SK-N-SH (cell line): ENCODE measurements at regions not wholly inside any gene's neighbourhood (a gene's known extent, or its start where the extent isn't known, plus 50 kb on each side); places are given as distances from the start of the nearest gene placed in this dataset.
"Not testable (repeated sequence)": the region's sequence is repeated elsewhere in the genome, so short reads cannot be mapped to it uniquely, and the experiment has no call there.

Experiments
- CTCF ChIA-PET: fragments of 300-600, 350-600 bp; formaldehyde crosslinking; extraction: SDS; loops from one replicate; lab custom pipeline; 2021; lab: Yijun Ruan, JAX
- POLR2A ChIA-PET: fragments of 350-600 bp; sonication (Branson Sonifier 250); formaldehyde crosslinking; extraction: SDS; loops from one replicate; lab custom pipeline; 2020; ENCODE audit warnings: antibody characterized with exemption, inconsistent platforms; lab: Yijun Ruan, JAX
- DNase-seq: peaks from one replicate; pipeline ENCODE4 v3.0.0; 2012
- H2AFZ ChIP-seq: fragments of 200-600 bp; sonication (generic); 2 replicates; pipeline ENCODE4 v1.8.1; 2016; ENCODE audit warnings: antibody characterized with exemption, mild to moderate bottlenecking, low read depth
- H3F3A ChIP-seq: fragments of 200-600 bp; sonication (generic); replicated peaks from 2 replicates; pipeline ENCODE3; 2016; ENCODE audit warnings: antibody characterized with exemption, mild to moderate bottlenecking; ENCODE audit not compliant: insufficient read depth
- H3K27ac ChIP-seq, 2 experiments: fragments of 200-500 bp in 1 of 2; fragments of 200-600 bp in 1 of 2; sonication (Bioruptor generic) in 1 of 2; sonication (generic), shearing (Covaris generic) in 1 of 2; 2 replicates each; pipeline versions ENCODE4 v1.5.1 to v1.6.1; 2014 to 2016; ENCODE audit warnings: low read depth in 2 of 2, inconsistent platforms in 1 of 2, low read length in 1 of 2, mild to moderate bottlenecking in 1 of 2, mixed read lengths in 1 of 2
- H3K27me3 ChIP-seq: fragments of 200-600 bp; sonication (generic), shearing (Covaris generic); 2 replicates; pipeline ENCODE4 v1.6.1; 2016; ENCODE audit warnings: mixed run types; ENCODE audit not compliant: insufficient read depth
- H3K36me3 ChIP-seq, 2 experiments: fragments of 200-500 bp in 1 of 2; fragments of 200-600 bp in 1 of 2; sonication (Bioruptor generic) in 1 of 2; sonication (generic) in 1 of 2; replicated peaks in 1 of 2; 2 replicates each; pipeline versions ENCODE3 to v1.5.1; 2014 to 2016; ENCODE audit warnings: low read length in 1 of 2, mild to moderate bottlenecking in 1 of 2; ENCODE audit not compliant: insufficient read depth in 2 of 2, control insufficient read depth in 1 of 2
- H3K4me1 ChIP-seq, 2 experiments: fragments of 200-500 bp in 1 of 2; fragments of 200-600 bp in 1 of 2; sonication (Bioruptor generic) in 1 of 2; sonication (generic), shearing (Covaris generic) in 1 of 2; 2 replicates each; pipeline versions ENCODE4 v1.5.1 to v1.6.1; 2014 to 2016; ENCODE audit warnings: low read depth in 1 of 2, low read length in 1 of 2, mixed run types in 1 of 2; ENCODE audit not compliant: insufficient read depth in 2 of 2, control insufficient read depth in 1 of 2
- H3K4me2 ChIP-seq: fragments of 200-600 bp; sonication (generic), shearing (Covaris generic); 2 replicates; pipeline ENCODE4 v1.6.1; 2017; ENCODE audit warnings: mixed run types
- H3K4me3 ChIP-seq, 2 experiments: fragments of 200-500 bp in 1 of 2; fragments of 200-600 bp in 1 of 2; sonication (Bioruptor generic) in 1 of 2; sonication (generic), shearing (Covaris generic) in 1 of 2; 2 replicates each; pipeline versions ENCODE4 v1.5.1 to v1.8.1; 2014 to 2016; ENCODE audit warnings: low read depth in 2 of 2, inconsistent platforms in 1 of 2, low read length in 1 of 2, mild to moderate bottlenecking in 1 of 2, mixed read lengths in 1 of 2, moderate library complexity in 1 of 2
- H3K79me2 ChIP-seq: fragments of 200-600 bp; sonication (generic); 2 replicates; pipeline ENCODE4 v1.8.1; 2017; ENCODE audit warnings: mild to moderate bottlenecking; ENCODE audit not compliant: insufficient read depth
- H3K9ac ChIP-seq: fragments of 200-600 bp; sonication (generic); 2 replicates; pipeline ENCODE4 v1.6.1; 2017; ENCODE audit warnings: mixed run types
- H3K9me2 ChIP-seq: fragments of 200-600 bp; sonication (generic); 2 replicates; pipeline ENCODE4 v1.6.1; 2017; ENCODE audit warnings: mixed run types
- H3K9me3 ChIP-seq: fragments of 200-600 bp; sonication (generic); 2 replicates; pipeline ENCODE4 v1.6.1; 2017; ENCODE audit warnings: mixed run types, mild to moderate bottlenecking, moderate library complexity
- H4K20me1 ChIP-seq: fragments of 200-600 bp; sonication (generic); 2 replicates; pipeline ENCODE4 v1.6.1; 2017; ENCODE audit warnings: mild to moderate bottlenecking, mixed run types; ENCODE audit not compliant: insufficient read depth
- MAX ChIP-seq: IDR thresholded peaks from 2 replicates; pipeline ENCODE4 v1.4.0; 2012; ENCODE audit warnings: low read depth
- WGBS: methylation state at CpG from one replicate; pipeline ENCODE4 v1.1.6; 2017; ENCODE audit warnings: low lambda C conversion rate; 5-methylcytosine and 5-hydroxymethylcytosine counted together
- small RNA-seq, 7 experiments: library from RNA; depleted of rRNA; stranded (forward); fragments of <200 nt; gene quantifications; one replicate each; pipeline ENCODE3, GENCODE V24; 2012

GRCh38 chr3:125917020-125917549, 51.9 kb upstream of the ROPN1B start:
- 5% methylated on average over 3 of the region's 12 CpGs for WGBS
- CTCF ChIA-PET: interaction anchor here (0.7 kb wide), 1 partner anchor 151 kb away, joined by 3 read pairs; no protein-coding TSS in a partner anchor
- H3K27me3 ChIP-seq, H2AFZ ChIP-seq, H3K36me3 ChIP-seq, H4K20me1 ChIP-seq, H3K4me1 ChIP-seq, H3K9me3 ChIP-seq, POLR2A ChIA-PET, H3K9me2 ChIP-seq, H3K79me2 ChIP-seq, H3F3A ChIP-seq: not testable (repeated sequence)
- Histone ChIP-seq H3K27ac (peak overlapping the region; percentile 75), H3K4me3 (peak overlapping the region; percentile 54 to 75; a peak in 3 of 4 replicates), H3K9ac (peak overlapping the region; percentile 82), H3K4me2 (peak overlapping the region; percentile 83)
- DNase-seq: peak; percentile 21
- peak; percentile 72 for TF ChIP-seq MAX

- H3K4me2 ChIP-seq, H4K20me1 ChIP-seq, H3F3A ChIP-seq, DNase-seq, H3K4me1 ChIP-seq, H3K4me3 ChIP-seq, H3K9me2 ChIP-seq, H3K27ac ChIP-seq, H3K36me3 ChIP-seq, H3K27me3 ChIP-seq, H3K79me2 ChIP-seq, H2AFZ ChIP-seq, POLR2A ChIA-PET, H3K9me3 ChIP-seq, H3K9ac ChIP-seq, CTCF ChIA-PET: not testable (repeated sequence)
- WGBS: 100% methylated on average over 1 of the region's 1 CpG
Measured at GRCh38 chr3:125918024-125918423, 51.0 kb upstream of the ROPN1B start.

GRCh38 chr3:125918451-125918850, 50.5 kb upstream of the ROPN1B start:
- POLR2A ChIA-PET, DNase-seq, H3K9ac ChIP-seq: not testable (repeated sequence)

GRCh38 chr3:125918866-125919265, 50.1 kb upstream of the ROPN1B start:
- H4K20me1 ChIP-seq, H3F3A ChIP-seq, DNase-seq, H3K9me3 ChIP-seq, H3K9ac ChIP-seq, H3K4me2 ChIP-seq, H3K36me3 ChIP-seq, POLR2A ChIA-PET, H3K4me1 ChIP-seq, H3K4me3 ChIP-seq, H3K27ac ChIP-seq, H3K27me3 ChIP-seq, CTCF ChIA-PET, H2AFZ ChIP-seq, H3K79me2 ChIP-seq, H3K9me2 ChIP-seq: not testable (repeated sequence)
- 100% methylated on average over 2 of the region's 2 CpGs for WGBS

More at GRCh38 chr3:125918451-125918850, 50.5 kb upstream of the ROPN1B start:
- H3K27me3 ChIP-seq, H3K4me1 ChIP-seq, H3F3A ChIP-seq, H2AFZ ChIP-seq, H3K4me3 ChIP-seq, H3K9me3 ChIP-seq, H3K36me3 ChIP-seq, H3K9me2 ChIP-seq, H3K4me2 ChIP-seq, H3K79me2 ChIP-seq, H4K20me1 ChIP-seq, H3K27ac ChIP-seq, CTCF ChIA-PET: not testable (repeated sequence)
- WGBS: 94% methylated on average over 4 of the region's 5 CpGs

Small RNA genes in the stretch of these regions (small RNA-seq; reads per million reads assigned to genes)
- gene AC092902.1 (0 reads per million in 7 experiments), gene AF186996.2 (0 reads per million in 7 experiments), gene AF186996.3 (0 reads per million in 7 experiments), gene MIR548I1 (0 reads per million in 7 experiments), gene SNRPCP11 (0 reads per million in 7 experiments)
